HepG2 (cell line): ENCODE measurements at regions not wholly inside any gene's neighbourhood (a gene's known extent, or its start where the extent isn't known, plus 50 kb on each side); places are given as distances from the start of the nearest gene placed in this dataset.

Experiments
- CTCF ChIP-seq: sonication (generic); formaldehyde crosslinking; IDR thresholded peaks from 2 replicates; pipeline ENCODE4 v1.5.0; 2020; ENCODE audit warnings: mild to moderate bottlenecking, missing genetic modification reagents, moderate library complexity
- HNRNPK ChIP-seq: fragments of 200-400 bp; formaldehyde crosslinking; IDR thresholded peaks from 2 replicates; pipeline ENCODE4 v1.6.1; 2018; ENCODE audit warnings: low read length, low read depth, moderate library complexity, mild to moderate bottlenecking; ENCODE audit not compliant: poor library complexity, severe bottlenecking
- KLF9 ChIP-seq: IDR thresholded peaks from 2 replicates; pipeline ENCODE4 v1.6.1; 2016; ENCODE audit warnings: low read depth
- MAFK ChIP-seq, 2 experiments: IDR thresholded peaks in 1 of 2; conservative IDR thresholded peaks in 1 of 2; 2 replicates each; pipeline ENCODE4 v1.6.1; 2011; ENCODE audit warnings: improper control_type of control experiment in 2 of 2, low read length in 2 of 2
- POLR2AphosphoS2 ChIP-seq: IDR thresholded peaks from 2 replicates; pipeline ENCODE4 v1.6.1; 2011; ENCODE audit warnings: low read depth, low read length, improper control_type of control experiment
- REST ChIP-seq, 2 experiments: IDR thresholded peaks; 2 replicates each; pipeline ENCODE4 v1.6.1; 2011 to 2012; ENCODE audit warnings: low read length in 2 of 2, borderline replicate concordance in 1 of 2, low read depth in 1 of 2, mild to moderate bottlenecking in 1 of 2, moderate library complexity in 1 of 2
- SP2 ChIP-seq: sonication (generic); formaldehyde crosslinking; IDR thresholded peaks from 2 replicates; pipeline ENCODE4 v1.5.1; 2020; ENCODE audit warnings: mild to moderate bottlenecking, missing genetic modification reagents
- SP4 ChIP-seq: sonication (generic); formaldehyde crosslinking; IDR thresholded peaks from 2 replicates; pipeline ENCODE4 v1.8.1; 2023; ENCODE audit warnings: mild to moderate bottlenecking, missing genetic modification reagents
- STAT5B ChIP-seq: sonication (generic); formaldehyde crosslinking; IDR thresholded peaks from 2 replicates; pipeline ENCODE4 v1.4.0; 2020; ENCODE audit warnings: missing genetic modification reagents
- TEAD2 ChIP-seq: sonication (generic); formaldehyde crosslinking; IDR thresholded peaks from 2 replicates; pipeline ENCODE4 v1.9.0; 2021; ENCODE audit warnings: missing genetic modification reagents
- ZBTB33 ChIP-seq: sonication (generic); formaldehyde crosslinking; IDR thresholded peaks from 2 replicates; pipeline ENCODE4 v1.4.0; 2020; ENCODE audit warnings: missing genetic modification reagents

GRCh38 chr3:29207427-29207826 is 73.4 kb upstream of the RBMS3 start:
- no peak for TF ChIP-seq REST (IDR thresholded peaks at IDR 0.05; ENCODE audit: borderline replicate concordance in 1 of 2, low read depth in 1 of 2, low read length in 2 of 2)
- no peak for TF ChIP-seq SP4 (CRISPR knock-in tag)
- TF ChIP-seq TEAD2 (CRISPR knock-in tag) = no peak
- no peak for TF ChIP-seq MAFK (conservative IDR thresholded peaks at IDR 0.05 in 1 of 2, IDR thresholded peaks at IDR 0.05 in 1 of 2; ENCODE audit: low read length in 2 of 2)
- no peak for TF ChIP-seq HNRNPK
- TF ChIP-seq POLR2AphosphoS2 = no peak
- no peak for TF ChIP-seq KLF9 (CRISPR knock-in tag)
- TF ChIP-seq ZBTB33 (CRISPR knock-in tag) = no peak
- TF ChIP-seq STAT5B = no peak
- TF ChIP-seq SP2 (CRISPR knock-in tag) = no peak
- no peak for TF ChIP-seq CTCF (CRISPR knock-in tag)
